H1 (cell line): ENCODE measurements at regions not wholly inside any gene's neighbourhood (a gene's known extent, or its start where the extent isn't known, plus 50 kb on each side); places are given as distances from the start of the nearest gene placed in this dataset.

Experiments
- CREB1 ChIP-seq: IDR thresholded peaks from 2 replicates; pipeline ENCODE4 v1.6.1; 2012; ENCODE audit warnings: inconsistent platforms
- KDM1A ChIP-seq: fragments of 200-600, 300-600 bp; sonication (generic); IDR thresholded peaks from 2 replicates; pipeline ENCODE4 v1.7.1; 2016; ENCODE audit warnings: mild to moderate bottlenecking, low read length, borderline replicate concordance
- NANOG ChIP-seq: IDR thresholded peaks from 2 replicates; pipeline ENCODE4 v1.6.1; 2011; ENCODE audit warnings: low read length, low read depth, mild to moderate bottlenecking, inconsistent platforms; ENCODE audit not compliant: insufficient read depth, poor library complexity, severe bottlenecking
- SIX5 ChIP-seq: IDR thresholded peaks from 2 replicates; pipeline ENCODE4 v1.6.1; 2011; ENCODE audit warnings: mild to moderate bottlenecking, low read depth, low read length
- TAF1 ChIP-seq: IDR thresholded peaks from 2 replicates; pipeline ENCODE4 v1.6.1; 2011; ENCODE audit warnings: mild to moderate bottlenecking, low read depth, low read length
- TBP ChIP-seq: IDR thresholded peaks from 2 replicates; pipeline ENCODE4 v1.6.1; 2011; ENCODE audit warnings: low read depth, low read length, improper control_type of control experiment
- USF2 ChIP-seq: IDR thresholded peaks from 2 replicates; pipeline ENCODE4 v1.6.1; 2011; ENCODE audit warnings: low read length, improper control_type of control experiment

GRCh38 chr13:47705185-47705584 is 295.9 kb downstream of the SUCLA2 start (continued):
- TF ChIP-seq TBP (no peak), SIX5 (no peak), KDM1A (no peak), CREB1 (no peak), TAF1 (no peak), USF2 (no peak), NANOG (no peak)
